OCI-LY3 (cell line): ENCODE measurements at regions not wholly inside any gene's neighbourhood (a gene's known extent, or its start where the extent isn't known, plus 50 kb on each side); places are given as distances from the start of the nearest gene placed in this dataset.

Source experiments
- H2AFZ ChIP-seq: fragments of 200-600, 300-600 bp; shearing (Covaris generic); 2 replicates; pipeline ENCODE4 v1.6.0; 2014; ENCODE audit warnings: antibody characterized with exemption, low read depth, low read length
- H3K27ac ChIP-seq: fragments of 200-600, 300-600 bp; sonication (generic); 2 replicates; pipeline ENCODE4 v1.5.1; 2014; ENCODE audit warnings: mild to moderate bottlenecking, low read length, moderate library complexity, mixed read lengths
- H3K27me3 ChIP-seq: fragments of 200-600, 300-600 bp; sonication (generic); 2 replicates; pipeline ENCODE4 v1.6.1; 2014; ENCODE audit warnings: low read depth, low read length, mixed read lengths
- H3K36me3 ChIP-seq: fragments of 200-600, 300-600 bp; sonication (generic); replicated peaks from 2 replicates; pipeline ENCODE3; 2014; ENCODE audit warnings: low read depth, low read length, mixed read lengths
- H3K4me1 ChIP-seq: fragments of 300-600, 200-600 bp; sonication (generic); 2 replicates; pipeline ENCODE4 v1.6.1; 2014; ENCODE audit warnings: low read length, mixed read lengths
- H3K4me2 ChIP-seq: fragments of 200-600, 300-600 bp; sonication (generic); 2 replicates; pipeline ENCODE4 v1.6.1; 2014; ENCODE audit warnings: low read length, mixed read lengths
- H3K4me3 ChIP-seq: fragments of 300-600, 200-600 bp; sonication (generic); 2 replicates; pipeline ENCODE4 v1.5.1; 2014; ENCODE audit warnings: antibody characterized with exemption, mild to moderate bottlenecking, low read length, moderate library complexity
- H3K79me2 ChIP-seq: fragments of 300-600, 200-600 bp; shearing (Covaris generic); 2 replicates; pipeline ENCODE4 v1.6.1; 2014; ENCODE audit warnings: mild to moderate bottlenecking, low read length, mixed read lengths
- H3K9ac ChIP-seq: fragments of 300-600, 200-600 bp; shearing (Covaris generic); 2 replicates; pipeline ENCODE4 v1.6.0; 2014; ENCODE audit warnings: mild to moderate bottlenecking, low read length, moderate library complexity
- H3K9me3 ChIP-seq: fragments of 200-600, 300-600 bp; shearing (Covaris generic); 2 replicates; pipeline ENCODE4 v1.6.1; 2014; ENCODE audit warnings: low read length, mixed read lengths; ENCODE audit not compliant: insufficient read depth
- H4K20me1 ChIP-seq: fragments of 200-600, 300-600 bp; sonication (generic); 2 replicates; pipeline ENCODE4 v1.6.1; 2016; ENCODE audit warnings: low read length, mixed read lengths; ENCODE audit not compliant: insufficient read depth
- CTCF ChIP-seq: fragments of 200-600, 300-600 bp; sonication (generic); IDR thresholded peaks from 2 replicates; pipeline ENCODE4 v1.5.1; 2014; ENCODE audit warnings: antibody characterized with exemption, low read length, low read depth
- EZH2phosphoT487 ChIP-seq: fragments of 200-600 bp; shearing (Covaris generic); IDR thresholded peaks from 2 replicates; pipeline ENCODE4 v1.6.1; 2018; ENCODE audit warnings: antibody characterized with exemption, mixed run types, low read depth

DNA sequence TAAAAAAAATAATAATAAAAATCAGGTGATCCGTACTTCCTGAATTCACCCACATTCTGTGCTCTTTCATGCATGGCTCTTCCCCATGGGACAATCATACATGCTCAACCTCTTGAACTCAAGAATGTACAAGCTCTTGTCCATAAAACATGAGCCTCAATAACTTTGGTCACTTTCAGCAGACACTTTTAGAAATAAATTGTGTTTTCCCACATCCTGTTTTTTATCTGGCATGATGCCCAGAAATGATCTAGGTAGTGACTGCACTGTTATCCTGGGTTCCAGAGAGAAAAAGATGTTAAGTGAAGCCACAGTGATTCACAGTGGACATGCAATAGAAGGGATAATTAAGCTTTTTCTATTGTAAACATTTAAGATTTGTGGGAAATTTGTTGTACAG, 537.6 kb upstream of the TMEM132C start:
- H3K36me3 ChIP-seq: no peaks in the 10 kb centered on the region
- H3K4me3 ChIP-seq: no peak overlapping the region
- H2AFZ ChIP-seq: no peak overlapping the region
- no peaks in the 10 kb centered on the region for H4K20me1 ChIP-seq
- H3K4me2 ChIP-seq: no peak overlapping the region
- H3K9me3 ChIP-seq: no peaks in the 10 kb centered on the region
- no peaks in the 10 kb centered on the region for H3K4me1 ChIP-seq
- TF ChIP-seq CTCF (no peak), EZH2phosphoT487 (no peak)
- H3K79me2 ChIP-seq: no peaks in the 10 kb centered on the region
- no peak overlapping the region for H3K9ac ChIP-seq
- no peak overlapping the region for H3K27ac ChIP-seq
- no peaks in the 10 kb centered on the region; the same call in 1 of the 2 replicates for H3K27me3 ChIP-seq

DNA sequence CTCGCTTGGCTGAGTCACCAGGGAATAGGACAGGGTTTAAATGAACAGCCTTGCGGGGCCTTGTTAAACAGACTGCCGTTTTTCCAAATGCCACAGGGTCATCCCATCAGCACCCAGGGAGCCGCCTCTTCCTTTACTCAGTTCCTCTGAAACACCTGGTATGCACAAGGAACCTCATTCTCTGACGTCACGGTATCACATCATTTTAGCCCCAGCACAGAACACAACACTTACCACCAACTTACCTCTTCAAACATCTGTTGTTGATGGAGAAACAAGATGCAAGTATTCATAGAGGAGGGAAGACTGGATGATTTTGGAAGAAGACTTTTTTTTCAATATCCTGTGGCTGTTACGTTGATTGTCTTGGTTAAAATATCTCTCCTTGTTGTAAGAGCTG, 535.3 kb upstream of the TMEM132C start:
- H2AFZ ChIP-seq: no peak overlapping the region
- TF ChIP-seq CTCF: no peak
- TF ChIP-seq EZH2phosphoT487: no peak
- no peak overlapping the region for H3K27ac ChIP-seq
- no peak overlapping the region for H3K9ac ChIP-seq
- no peaks in the 10 kb centered on the region; the same call in 1 of the 2 replicates for H3K27me3 ChIP-seq
- H3K4me2 ChIP-seq: no peak overlapping the region
- H3K79me2 ChIP-seq: no peaks in the 10 kb centered on the region
- H3K36me3 ChIP-seq: no peaks in the 10 kb centered on the region
- no peaks in the 10 kb centered on the region for H3K4me1 ChIP-seq
- no peaks in the 10 kb centered on the region for H3K9me3 ChIP-seq
- H3K4me3 ChIP-seq: no peak overlapping the region
- H4K20me1 ChIP-seq: no peaks in the 10 kb centered on the region

- H3K36me3 ChIP-seq: no peaks in the 10 kb centered on the region
- H2AFZ ChIP-seq: no peak overlapping the region
- H3K4me2 ChIP-seq: no peak overlapping the region
- no peaks in the 10 kb centered on the region for H3K4me1 ChIP-seq
- no peak overlapping the region for H3K9ac ChIP-seq
- peaks cover 3% of the 10 kb centered on the region for H3K27me3 ChIP-seq
- no peak overlapping the region for H3K4me3 ChIP-seq
- H3K79me2 ChIP-seq: no peaks in the 10 kb centered on the region
- no peaks in the 10 kb centered on the region for H4K20me1 ChIP-seq
- no peaks in the 10 kb centered on the region for H3K9me3 ChIP-seq
- TF ChIP-seq EZH2phosphoT487 (no peak), CTCF (no peak)
- no peak overlapping the region for H3K27ac ChIP-seq
Observed at GRCh38 chr12:127742231-127742630, 524.7 kb upstream of the TMEM132C start.

DNA sequence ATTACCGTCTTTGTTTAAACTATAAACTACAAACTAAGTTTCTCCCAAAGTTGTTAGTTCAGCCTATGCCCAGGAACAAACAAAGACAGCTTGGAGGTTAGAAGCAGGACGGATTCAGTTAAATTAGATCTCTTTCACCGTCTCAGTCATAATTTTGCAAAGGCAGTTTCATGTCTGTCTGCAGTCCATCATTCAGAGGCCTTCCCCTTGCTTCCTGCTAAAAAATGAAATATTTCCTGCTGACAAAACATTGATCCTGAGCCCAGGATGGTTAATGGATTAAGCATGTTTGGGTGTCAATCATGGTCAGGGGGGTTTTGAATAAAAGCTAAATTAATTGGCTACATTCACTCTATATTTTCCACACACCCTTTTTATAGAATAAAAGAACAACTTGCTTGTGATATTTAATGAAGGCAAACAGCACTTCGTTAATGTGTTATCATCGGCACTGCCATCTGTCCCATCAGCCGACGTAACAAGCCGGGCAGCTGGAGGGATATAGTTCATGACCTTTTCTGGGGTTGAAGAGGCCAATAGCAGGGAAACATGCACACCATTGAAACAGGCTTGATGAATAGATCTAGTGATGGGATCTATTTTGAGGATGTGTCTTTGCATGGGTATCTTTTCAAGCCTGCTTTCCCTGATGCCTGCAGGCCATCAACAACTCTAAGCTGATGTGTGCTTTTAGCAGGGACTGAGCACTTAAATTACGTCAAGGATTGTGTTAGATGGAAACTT, 521.3 kb upstream of the TMEM132C start:
- Histone ChIP-seq H3K4me3 (no peak overlapping the region), H3K79me2 (no peaks in the 10 kb centered on the region), H3K36me3 (no peaks in the 10 kb centered on the region), H3K4me1 (no peaks in the 10 kb centered on the region), H3K27me3 (peaks cover 3% of the 10 kb centered on the region), H3K9me3 (no peaks in the 10 kb centered on the region), H3K9ac (no peak overlapping the region), H2AFZ (no peak overlapping the region), H4K20me1 (no peaks in the 10 kb centered on the region), H3K27ac (no peak overlapping the region), H3K4me2 (no peak overlapping the region)
- TF ChIP-seq CTCF: no peak
